ENCODE measurements at regions not wholly inside any gene's neighbourhood (a gene's known extent, or its start where the extent isn't known, plus 50 kb on each side); places are given as distances from the start of the nearest gene placed in this dataset.

GRCh38 chr12:11568155-11568761, 81.2 kb upstream of the ETV6 start:
- DNase-seq (ENCODE audit: low read depth) = no peak

GRCh38 chr12:11568762-11569478, 80.6 kb upstream of the ETV6 start:
- DNase-seq (ENCODE audit: low read depth) = no peak

- DNase-seq (ENCODE audit: low read depth) = no peak
Measured at GRCh38 chr12:11569716-11570115, 79.8 kb upstream of the ETV6 start.

GRCh38 chr12:11573880-11574279, 75.6 kb upstream of the ETV6 start:
- no peak for DNase-seq (ENCODE audit: low read depth)

GRCh38 chr12:11576104-11576503, 73.4 kb upstream of the ETV6 start:
- peak; percentile 22 for DNase-seq (ENCODE audit: low read depth)

GRCh38 chr12:11577658-11578260, 71.7 kb upstream of the ETV6 start:
- no peak for DNase-seq (ENCODE audit: low read depth)

GRCh38 chr12:11578461-11578993, 70.9 kb upstream of the ETV6 start:
- no peak for DNase-seq (ENCODE audit: low read depth)

- no peak for DNase-seq (ENCODE audit: low read depth)
Measured at GRCh38 chr12:11580125-11580751, 69.2 kb upstream of the ETV6 start.

- DNase-seq (ENCODE audit: low read depth) = peak; percentile 46
Measured at GRCh38 chr12:11581179-11581755, 68.2 kb upstream of the ETV6 start.

GRCh38 chr12:11584221-11584855, 65.1 kb upstream of the ETV6 start:
- DNase-seq (ENCODE audit: low read depth) = no peak

GRCh38 chr12:11592484-11592883, 57.0 kb upstream of the ETV6 start:
- no peak for DNase-seq (ENCODE audit: low read depth)

GRCh38 chr12:11593013-11593412, 56.5 kb upstream of the ETV6 start:
- no peak for DNase-seq (ENCODE audit: low read depth)

- DNase-seq (ENCODE audit: low read depth) = no peak
Measured at GRCh38 chr12:11595080-11595479, 54.4 kb upstream of the ETV6 start.

GRCh38 chr12:11596141-11596540, 53.3 kb upstream of the ETV6 start:
- no peak for DNase-seq (ENCODE audit: low read depth)

GRCh38 chr12:11598900-11599299, 50.6 kb upstream of the ETV6 start:
- DNase-seq (ENCODE audit: low read depth) = no peak

All from stimulated activated CD8-positive, alpha-beta memory T cell treated with anti-CD3 and anti-CD28 coated beads, Interleukin-4, amount 100 ng/mL, for 24 hours (primary cell).